ENCODE measurements at regions not wholly inside any gene's neighbourhood (a gene's known extent, or its start where the extent isn't known, plus 50 kb on each side); places are given as distances from the start of the nearest gene placed in this dataset.
"Not testable (repeated sequence)": the region's sequence is repeated elsewhere in the genome, so short reads cannot be mapped to it uniquely, and the experiment has no call there.

GRCh38 chr7:63899691-63900393, 98.8 kb upstream of the ZNF722 start (continued):
- no peak for TF ChIP-seq EZH2phosphoT487 (IDR thresholded peaks at IDR 0.05; ENCODE audit: unreplicated experiment)
- TF ChIP-seq EZH2 (IDR thresholded peaks at IDR 0.05; ENCODE audit: low read depth, unreplicated experiment), result no peak
- TF ChIP-seq ZNF114 (CRISPR knock-in tag; IDR thresholded peaks at IDR 0.05), result no peak
- no peak for TF ChIP-seq POLR2AphosphoS5 (IDR thresholded peaks at IDR 0.05; ENCODE audit: low read depth)
- no peak for TF ChIP-seq REST (IDR thresholded peaks at IDR 0.05; ENCODE audit: unreplicated experiment)
- TF ChIP-seq STAT1 (IDR thresholded peaks at IDR 0.05; ENCODE audit: unreplicated experiment), result no peak

- no peaks in the 10 kb centered on the region; the same call in 1 of the 2 replicates for H3K36me3 ChIP-seq (ENCODE audit: insufficient read depth)
These were observed 98.0 kb upstream of the ZNF722 start for GRCh38 chr7:63900394-63901203.

GRCh38 chr7:63901204-63901506, 97.5 kb upstream of the ZNF722 start:
- not testable (repeated sequence) for H3K9me2 ChIP-seq (ENCODE audit: insufficient read depth); DNase-seq (ENCODE audit: low spot score); H3K4me2 ChIP-seq; H3K27me3 ChIP-seq (ENCODE audit: insufficient read depth); H3K79me2 ChIP-seq (replicated peaks; ENCODE audit: insufficient read depth); H3K27me3 Mint-ChIP-seq (ENCODE audit: insufficient read depth, low read depth, poor library complexity); H4K20me1 ChIP-seq (replicated peaks; ENCODE audit: insufficient read depth); H3K4me1 Mint-ChIP-seq; H3F3A ChIP-seq (replicated peaks; ENCODE audit: low read depth); ATAC-seq; H3K36me3 ChIP-seq (ENCODE audit: insufficient read depth); H3K4me3 Mint-ChIP-seq; H2AFZ ChIP-seq; H3K4me1 ChIP-seq (ENCODE audit: insufficient read depth); H3K27ac ChIP-seq (ENCODE audit: low read depth); H3K27ac Mint-ChIP-seq; H3K4me3 ChIP-seq
- Mint-ChIP-seq H3K9me3 (peaks cover 94% of the 10 kb centered on the region), H3K36me3 (ENCODE audit: low read depth) (peaks cover 50% of the 10 kb centered on the region)

More at GRCh38 chr7:63900394-63901203, 98.0 kb upstream of the ZNF722 start:
- TF ChIP-seq STAT1 (IDR thresholded peaks at IDR 0.05; ENCODE audit: unreplicated experiment), result no peak
- Histone ChIP-seq H2AFZ (no peak overlapping the region), H3K4me3 (no peak overlapping the region), H3K27me3 (ENCODE audit: insufficient read depth) (no peaks in the 10 kb centered on the region), H3K79me2 (replicated peaks; ENCODE audit: insufficient read depth) (no peaks in the 10 kb centered on the region), H3K4me1 (ENCODE audit: insufficient read depth) (no peaks in the 10 kb centered on the region), H3K9me2 (ENCODE audit: insufficient read depth) (no peaks in the 10 kb centered on the region), H3K27ac (ENCODE audit: low read depth) (no peak overlapping the region), H3F3A (replicated peaks; ENCODE audit: low read depth) (no peaks in the 10 kb centered on the region), H3K4me2 (no peak overlapping the region), H4K20me1 (replicated peaks; ENCODE audit: insufficient read depth) (no peaks in the 10 kb centered on the region)
- no peak overlapping the region for H3K4me3 Mint-ChIP-seq
- no peaks in the 10 kb centered on the region for H3K27me3 Mint-ChIP-seq (ENCODE audit: insufficient read depth, low read depth, poor library complexity)
- H3K36me3 Mint-ChIP-seq (ENCODE audit: low read depth), result peaks cover 50% of the 10 kb centered on the region
- no peak overlapping the region for H3K27ac Mint-ChIP-seq
- peaks cover 94% of the 10 kb centered on the region for H3K9me3 Mint-ChIP-seq
- no peak for DNase-seq (ENCODE audit: low spot score)
- no peaks in the 10 kb centered on the region for H3K4me1 Mint-ChIP-seq
- no peak for ATAC-seq
